GM12878 (cell line): ENCODE measurements at regions not wholly inside any gene's neighbourhood (a gene's known extent, or its start where the extent isn't known, plus 50 kb on each side); places are given as distances from the start of the nearest gene placed in this dataset.

Experiments used
- ATF7 ChIP-seq: fragments of 450-650 bp; IDR thresholded peaks from 2 replicates; pipeline ENCODE4 v1.6.1; 2016; ENCODE audit warnings: low read depth, mild to moderate bottlenecking
- CHD1 ChIP-seq: IDR thresholded peaks from 2 replicates; pipeline ENCODE4 v1.6.1; 2012; ENCODE audit warnings: low read depth, low read length, improper control_type of control experiment
- CHD2 ChIP-seq: IDR thresholded peaks from 2 replicates; pipeline ENCODE4 v1.6.1; 2011; ENCODE audit warnings: low read depth, low read length, improper control_type of control experiment, borderline replicate concordance
- CREM ChIP-seq: IDR thresholded peaks from 2 replicates; pipeline ENCODE4 v1.6.1; 2014; ENCODE audit warnings: antibody characterized with exemption, low read depth
- FOXM1 ChIP-seq: IDR thresholded peaks from 2 replicates; pipeline ENCODE4 v1.6.1; 2012; ENCODE audit warnings: low read depth, mild to moderate bottlenecking, inconsistent platforms, low read length, moderate library complexity
- HDAC2 ChIP-seq: fragments of 200-600 bp; sonication (generic); IDR thresholded peaks from 2 replicates; pipeline ENCODE4 v1.6.1; 2017
- IKZF1 ChIP-seq: fragments of 450-650 bp; conservative IDR thresholded peaks from 2 replicates; pipeline ENCODE4 v1.6.1; 2017; ENCODE audit warnings: antibody characterized with exemption, mild to moderate bottlenecking
- IKZF2 ChIP-seq, 2 experiments: fragments of 450-650 bp; IDR thresholded peaks; 2 replicates each; pipeline ENCODE4 v1.6.1; 2017; ENCODE audit warnings: mild to moderate bottlenecking in 2 of 2, moderate library complexity in 2 of 2
- KLF5 ChIP-seq: fragments of 450-650 bp; IDR thresholded peaks from 2 replicates; pipeline ENCODE4 v1.6.1; 2014; ENCODE audit warnings: mild to moderate bottlenecking; ENCODE audit not compliant: partially characterized antibody
- MAX ChIP-seq: IDR thresholded peaks from 2 replicates; pipeline ENCODE4 v1.6.1; 2012; ENCODE audit warnings: low read depth, low read length, improper control_type of control experiment
- MEF2B ChIP-seq: fragments of 450-650 bp; IDR thresholded peaks from 2 replicates; pipeline ENCODE4 v1.6.1; 2018; ENCODE audit warnings: mild to moderate bottlenecking, moderate library complexity; ENCODE audit not compliant: partially characterized antibody, poor library complexity, severe bottlenecking
- MTA2 ChIP-seq: fragments of 450-650 bp; IDR thresholded peaks from 2 replicates; pipeline ENCODE4 v1.6.1; 2016; ENCODE audit warnings: low read depth, mild to moderate bottlenecking, moderate library complexity
- MXI1 ChIP-seq: fragments of 150-350 bp; IDR thresholded peaks from 2 replicates; pipeline ENCODE4 v1.6.1; 2011; ENCODE audit warnings: low read depth, mild to moderate bottlenecking, inconsistent platforms, low read length, improper control_type of control experiment
- NR2F1 ChIP-seq: fragments of 450-650 bp; conservative IDR thresholded peaks from 2 replicates; pipeline ENCODE4 v1.6.1; 2017; ENCODE audit warnings: mild to moderate bottlenecking
- POLR2AphosphoS5 ChIP-seq: IDR thresholded peaks from 2 replicates; pipeline ENCODE4 v1.6.1; 2011; ENCODE audit warnings: mild to moderate bottlenecking, low read length, inconsistent platforms
- RUNX3 ChIP-seq: IDR thresholded peaks from 2 replicates; pipeline ENCODE4 v1.6.1; 2012; ENCODE audit warnings: low read length, inconsistent platforms
- SKIL ChIP-seq: fragments of 450-650 bp; IDR thresholded peaks from 2 replicates; pipeline ENCODE4 v1.6.1; 2017; ENCODE audit warnings: mild to moderate bottlenecking, low read depth, inconsistent platforms; ENCODE audit not compliant: poor library complexity, severe bottlenecking
- SPI1 ChIP-seq: IDR thresholded peaks from 2 replicates; pipeline ENCODE4 v1.6.1; 2011; ENCODE audit warnings: low read depth, mild to moderate bottlenecking, low read length, moderate library complexity, borderline replicate concordance; ENCODE audit not compliant: insufficient read depth
- STAT3 ChIP-seq: IDR thresholded peaks from 2 replicates; pipeline ENCODE4 v1.6.1; 2011; ENCODE audit warnings: low read depth, low read length, improper control_type of control experiment
- TCF7 ChIP-seq: IDR thresholded peaks from 2 replicates; pipeline ENCODE4 v1.6.1; 2014; ENCODE audit warnings: antibody characterized with exemption, borderline replicate concordance
- WRNIP1 ChIP-seq: IDR thresholded peaks from 2 replicates; pipeline ENCODE4 v1.6.1; 2011; ENCODE audit warnings: low read depth, low read length, improper control_type of control experiment, borderline replicate concordance
- ZBTB4 ChIP-seq: fragments of 450-650 bp; formaldehyde crosslinking; IDR thresholded peaks from 2 replicates; pipeline ENCODE4 v1.4.0; 2022; ENCODE audit warnings: mild to moderate bottlenecking, moderate library complexity
- ZNF217 ChIP-seq: fragments of 450-650 bp; IDR thresholded peaks from 2 replicates; pipeline ENCODE4 v1.6.1; 2017; ENCODE audit warnings: antibody characterized with exemption, mild to moderate bottlenecking
- ZNF24 ChIP-seq: fragments of 450-650 bp; IDR thresholded peaks from 2 replicates; pipeline ENCODE4 v1.6.1; 2017; ENCODE audit warnings: antibody characterized with exemption, mild to moderate bottlenecking
- ZNF274 ChIP-seq: IDR thresholded peaks from one replicate; pipeline ENCODE4 v1.8.0; 2011; ENCODE audit not compliant: insufficient read length, insufficient read depth

GRCh38 chr2:101622210-101623030, 75.1 kb upstream of the MAP4K4 start (continued):
- TF ChIP-seq MAX (no peak), ZNF274 (no peak), IKZF1 (no peak; the same call in 1 of the 2 replicates), IKZF2 (IDR thresholded peaks at IDR 0.05) (no peak), KLF5 (no peak), HDAC2 (no peak), POLR2AphosphoS5 (no peak), MEF2B (peak; percentile 33), CREM (no peak), ZNF24 (no peak), TCF7 (no peak), RUNX3 (no peak), SKIL (no peak), MTA2 (0 out of 2 replicates have a peak, but pooled peaks have one; percentile 58), ATF7 (no peak), CHD2 (peak; percentile 15; the same call in 1 of the 2 replicates), ZNF217 (no peak), ZBTB4 (CRISPR knock-in tag) (no peak), FOXM1 (no peak), SPI1 (no peak), NR2F1 (peak; percentile 78), MXI1 (no peak), CHD1 (no peak), WRNIP1 (no peak), STAT3 (no peak)
